Stimulated activated CD4-positive, alpha-beta T cell treated with anti-CD3 and anti-CD28 coated beads, Interleukin-15, amount 100 ng/mL, for 24 hours (primary cell): ENCODE measurements at regions not wholly inside any gene's neighbourhood (a gene's known extent, or its start where the extent isn't known, plus 50 kb on each side); places are given as distances from the start of the nearest gene placed in this dataset.

Experiments used
- DNase-seq: peaks from one replicate; pipeline ENCODE4 v3.0.0-alpha.2; 2020

- no peak for DNase-seq
Observed at GRCh38 chr11:130815097-130815802, 101.0 kb downstream of the SNX19 start.

- DNase-seq = no peak
Observed at GRCh38 chr11:130815956-130816355, 100.3 kb downstream of the SNX19 start.

GRCh38 chr11:130816546-130817329 lies 99.5 kb downstream of the SNX19 start:
- DNase-seq = no peak

GRCh38 chr11:130817330-130817944 lies 98.8 kb downstream of the SNX19 start:
- no peak for DNase-seq

GRCh38 chr11:130819625-130820024 lies 96.7 kb downstream of the SNX19 start:
- no peak for DNase-seq
